ENCODE measurements at regions not wholly inside any gene's neighbourhood (a gene's known extent, or its start where the extent isn't known, plus 50 kb on each side); places are given as distances from the start of the nearest gene placed in this dataset.

- no peaks in the 10 kb centered on the region for H3K27me3 ChIP-seq
- no peak for TF ChIP-seq CTCF (IDR thresholded peaks at IDR 0.05)
- no peak for DNase-seq
- no peaks in the 10 kb centered on the region for H3K4me1 ChIP-seq
- no peaks in the 10 kb centered on the region for H3K9me3 ChIP-seq
- intact Hi-C loops (cut with DNase I; ENCODE audit: low total_unique reads) = no loop called here
- H3K4me3 ChIP-seq = no peak overlapping the region
- H3K27ac ChIP-seq = no peak overlapping the region
- H3K36me3 ChIP-seq = no peaks in the 10 kb centered on the region
Measured at GRCh38 chr5:93340881-93341280, 240.1 kb downstream of the NR2F1-AS1 start.

GRCh38 chr5:93337138-93337537, 243.9 kb downstream of the NR2F1-AS1 start:
- Histone ChIP-seq H3K27ac (no peak overlapping the region), H3K4me1 (no peaks in the 10 kb centered on the region), H3K36me3 (no peaks in the 10 kb centered on the region), H3K9me3 (no peaks in the 10 kb centered on the region), H3K4me3 (no peak overlapping the region), H3K27me3 (no peaks in the 10 kb centered on the region)
- TF ChIP-seq CTCF (IDR thresholded peaks at IDR 0.05) = no peak
- DNase-seq = no peak
- intact Hi-C loops (cut with DNase I; ENCODE audit: low total_unique reads) = no loop called here

GRCh38 chr5:93336330-93337110, 244.5 kb downstream of the NR2F1-AS1 start:
- Histone ChIP-seq H3K27ac (no peak overlapping the region), H3K36me3 (no peaks in the 10 kb centered on the region), H3K4me1 (no peaks in the 10 kb centered on the region), H3K4me3 (no peak overlapping the region), H3K9me3 (no peaks in the 10 kb centered on the region), H3K27me3 (no peaks in the 10 kb centered on the region)
- no peak for DNase-seq
- intact Hi-C loops (cut with DNase I; ENCODE audit: low total_unique reads) = no loop called here
- no peak for TF ChIP-seq CTCF (IDR thresholded peaks at IDR 0.05)

- no peak for TF ChIP-seq CTCF (IDR thresholded peaks at IDR 0.05)
- no peak for DNase-seq
- H3K4me1 ChIP-seq = no peaks in the 10 kb centered on the region
- no peak overlapping the region for H3K4me3 ChIP-seq
- intact Hi-C loops (cut with DNase I; ENCODE audit: low total_unique reads) = no loop called here
- H3K36me3 ChIP-seq = no peaks in the 10 kb centered on the region
- H3K27me3 ChIP-seq = no peaks in the 10 kb centered on the region
- no peak overlapping the region for H3K27ac ChIP-seq
- H3K9me3 ChIP-seq = no peaks in the 10 kb centered on the region
Measured at GRCh38 chr5:93331863-93332262, 249.2 kb downstream of the NR2F1-AS1 start.

- DNase-seq = no peak
- no peak for TF ChIP-seq CTCF (IDR thresholded peaks at IDR 0.05)
- intact Hi-C loops (cut with DNase I; ENCODE audit: low total_unique reads) = no loop called here
Measured at GRCh38 chr5:93331241-93331640, 249.8 kb downstream of the NR2F1-AS1 start.

More at GRCh38 chr5:93331241-93331640, 249.8 kb downstream of the NR2F1-AS1 start:
- no peak overlapping the region for H3K4me3 ChIP-seq
- H3K9me3 ChIP-seq = no peaks in the 10 kb centered on the region
- H3K4me1 ChIP-seq = no peaks in the 10 kb centered on the region
- no peaks in the 10 kb centered on the region for H3K36me3 ChIP-seq
- H3K27me3 ChIP-seq = no peaks in the 10 kb centered on the region
- no peak overlapping the region for H3K27ac ChIP-seq

Measured in tibial artery (tissue), 4 donors.